BE2C (cell line): ENCODE measurements at regions not wholly inside any gene's neighbourhood (a gene's known extent, or its start where the extent isn't known, plus 50 kb on each side); places are given as distances from the start of the nearest gene placed in this dataset.
A peak's percentile ranks its signal among the peaks of the same experiment; 100 is the strongest.

Experiments
- DNase-seq: peaks from one replicate; pipeline ENCODE4 v3.0.0-alpha.2; 2020
- H3K27me3 ChIP-seq: fragments of 250-450 bp; sonication (Bioruptor Pico); 2 replicates; pipeline ENCODE4 v1.5.1; 2020; ENCODE audit warnings: mild to moderate bottlenecking
- H3K36me3 ChIP-seq: fragments of 250-450 bp; sonication (Bioruptor Pico); 2 replicates; pipeline ENCODE4 v1.5.1; 2020; ENCODE audit warnings: mild to moderate bottlenecking
- H3K4me1 ChIP-seq: fragments of 250-450 bp; sonication (Bioruptor Pico); 2 replicates; pipeline ENCODE4 v1.5.1; 2020
- H3K4me3 ChIP-seq: 2 replicates; pipeline ENCODE4 v1.5.1; 2011; ENCODE audit warnings: low read depth, low read length
- H3K9me3 ChIP-seq: fragments of 250-450 bp; sonication (Bioruptor Pico); 2 replicates; pipeline ENCODE4 v1.5.1; 2020
- CTCF ChIP-seq: IDR thresholded peaks from 2 replicates; pipeline ENCODE4 v1.5.1; 2012; ENCODE audit warnings: mild to moderate bottlenecking, low read depth, low read length

- no peak overlapping the region for H3K4me3 ChIP-seq
- TF ChIP-seq CTCF, result no peak
- no peaks in the 10 kb centered on the region for H3K9me3 ChIP-seq
- H3K36me3 ChIP-seq, result no peaks in the 10 kb centered on the region
- H3K27me3 ChIP-seq, result no peaks in the 10 kb centered on the region
- H3K4me1 ChIP-seq, result peaks cover 12% of the 10 kb centered on the region
- DNase-seq, result no peak
These were observed 502.2 kb upstream of the PHF14 start for GRCh38 chr7:10471280-10472058.

- TF ChIP-seq CTCF, result no peak
- Histone ChIP-seq H3K4me3 (no peak overlapping the region), H3K27me3 (no peaks in the 10 kb centered on the region), H3K4me1 (peaks cover 12% of the 10 kb centered on the region), H3K36me3 (no peaks in the 10 kb centered on the region), H3K9me3 (no peaks in the 10 kb centered on the region)
- no peak for DNase-seq
These were observed 501.6 kb upstream of the PHF14 start for GRCh38 chr7:10472115-10472514.

- no peak for TF ChIP-seq CTCF
- DNase-seq, result no peak
- no peaks in the 10 kb centered on the region for H3K9me3 ChIP-seq
- peaks cover 10% of the 10 kb centered on the region for H3K4me1 ChIP-seq
- H3K27me3 ChIP-seq, result no peaks in the 10 kb centered on the region
- H3K36me3 ChIP-seq, result no peaks in the 10 kb centered on the region
- no peak overlapping the region for H3K4me3 ChIP-seq
These were observed 500.1 kb upstream of the PHF14 start for GRCh38 chr7:10473569-10473968.

- Histone ChIP-seq H3K27me3 (no peaks in the 10 kb centered on the region), H3K36me3 (no peaks in the 10 kb centered on the region), H3K4me3 (no peak overlapping the region), H3K4me1 (peaks cover 10% of the 10 kb centered on the region), H3K9me3 (no peaks in the 10 kb centered on the region)
- DNase-seq, result no peak
- no peak for TF ChIP-seq CTCF
These were observed 499.6 kb upstream of the PHF14 start for GRCh38 chr7:10474048-10474447.

- DNase-seq, result no peak
- no peaks in the 10 kb centered on the region for H3K9me3 ChIP-seq
These were observed 497.6 kb upstream of the PHF14 start for GRCh38 chr7:10475940-10476641.

More at GRCh38 chr7:10475940-10476641, 497.6 kb upstream of the PHF14 start:
- H3K36me3 ChIP-seq, result no peaks in the 10 kb centered on the region
- no peaks in the 10 kb centered on the region for H3K27me3 ChIP-seq
- TF ChIP-seq CTCF, result peak; percentile 11; the same call in 1 of the 2 replicates
- H3K4me3 ChIP-seq, result no peak overlapping the region
- H3K4me1 ChIP-seq, result peaks cover 5% of the 10 kb centered on the region; the same call in 1 of the 2 replicates
